ENCODE measurements at regions not wholly inside any gene's neighbourhood (a gene's known extent, or its start where the extent isn't known, plus 50 kb on each side); places are given as distances from the start of the nearest gene placed in this dataset.

DNA sequence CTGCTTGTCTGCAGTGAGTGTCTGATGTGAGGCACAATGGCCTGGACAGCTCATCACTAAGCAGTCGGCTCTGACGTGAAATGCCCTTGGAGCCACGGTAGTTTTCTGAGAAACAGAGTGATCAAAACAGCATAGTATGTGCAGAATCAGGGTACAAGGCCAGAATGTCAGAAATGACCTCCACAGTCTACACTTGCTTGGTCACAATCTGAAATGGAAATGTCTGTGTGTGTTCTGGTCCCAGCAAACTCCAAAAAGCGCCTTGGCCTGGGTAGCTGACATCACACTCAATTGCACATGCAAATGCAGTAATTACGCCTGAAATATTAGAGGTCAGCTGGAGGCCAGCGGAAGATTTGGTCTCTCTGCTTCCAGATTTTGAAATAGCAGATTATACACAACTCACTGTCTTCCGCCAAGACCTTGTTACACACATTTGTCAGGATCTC, 95.4 kb downstream of the CTAGE1 start:
- no peak for DNase-seq
- Mint-ChIP-seq H3K4me3 (no peak overlapping the region), H3K4me1 (peaks cover 11 to 14% of the 10 kb centered on the region in 2 experiments), H3K27me3 (ENCODE audit: low read depth) (peaks cover 31% of the 10 kb centered on the region), H3K9me3 (peaks cover 0 to 3% of the 10 kb centered on the region in 2 experiments; a peak in 1 of 5 replicates), H3K27ac (no peak overlapping the region), H3K36me3 (ENCODE audit: insufficient read depth in 1 of 3, low read depth in 3 of 3) (no peaks in the 10 kb centered on the region)
- no peak overlapping the region for H3K14ac ChIP-seq (ENCODE audit: insufficient read depth, low read length)
- no peaks in the 10 kb centered on the region for H3K9me3 ChIP-seq (ENCODE audit: control insufficient read depth, low read depth, low read length)
- H2BK12ac ChIP-seq (ENCODE audit: insufficient read length, low read depth, low read length): no peak overlapping the region
- no peak overlapping the region for H2AFZ ChIP-seq (ENCODE audit: low read length)
- WGBS (ENCODE audit: extremely low coverage, insufficient read length, low lambda C conversion rate): no CpG with 5 or more reads among the region's 7 CpGs
- no peak overlapping the region for H2BK5ac ChIP-seq (ENCODE audit: insufficient read length, low read length)
- no peak overlapping the region for H2BK120ac ChIP-seq (ENCODE audit: low read depth, low read length, poor library complexity, severe bottlenecking)
- H3K27ac ChIP-seq (ENCODE audit: insufficient read length, low read depth, low read length): no peak overlapping the region
- H3K23ac ChIP-seq (ENCODE audit: insufficient read length, low read depth, low read length): no peak overlapping the region
- H3K9ac ChIP-seq (ENCODE audit: extremely low read depth, insufficient read length, low read length): no peak overlapping the region
- H3K23me2 ChIP-seq (ENCODE audit: insufficient read length, low read depth, low read length, poor library complexity, severe bottlenecking): no peaks in the 10 kb centered on the region
- no peaks in the 10 kb centered on the region for H4K20me1 ChIP-seq (ENCODE audit: control insufficient read depth, insufficient read depth, insufficient read length)
- no peaks in the 10 kb centered on the region for H3K27me3 ChIP-seq (ENCODE audit: insufficient read depth, low read length)
- TF ChIP-seq, protein P1, sequence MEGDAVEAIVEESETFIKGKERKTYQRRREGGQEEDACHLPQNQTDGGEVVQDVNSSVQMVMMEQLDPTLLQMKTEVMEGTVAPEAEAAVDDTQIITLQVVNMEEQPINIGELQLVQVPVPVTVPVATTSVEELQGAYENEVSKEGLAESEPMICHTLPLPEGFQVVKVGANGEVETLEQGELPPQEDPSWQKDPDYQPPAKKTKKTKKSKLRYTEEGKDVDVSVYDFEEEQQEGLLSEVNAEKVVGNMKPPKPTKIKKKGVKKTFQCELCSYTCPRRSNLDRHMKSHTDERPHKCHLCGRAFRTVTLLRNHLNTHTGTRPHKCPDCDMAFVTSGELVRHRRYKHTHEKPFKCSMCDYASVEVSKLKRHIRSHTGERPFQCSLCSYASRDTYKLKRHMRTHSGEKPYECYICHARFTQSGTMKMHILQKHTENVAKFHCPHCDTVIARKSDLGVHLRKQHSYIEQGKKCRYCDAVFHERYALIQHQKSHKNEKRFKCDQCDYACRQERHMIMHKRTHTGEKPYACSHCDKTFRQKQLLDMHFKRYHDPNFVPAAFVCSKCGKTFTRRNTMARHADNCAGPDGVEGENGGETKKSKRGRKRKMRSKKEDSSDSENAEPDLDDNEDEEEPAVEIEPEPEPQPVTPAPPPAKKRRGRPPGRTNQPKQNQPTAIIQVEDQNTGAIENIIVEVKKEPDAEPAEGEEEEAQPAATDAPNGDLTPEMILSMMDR (conservative IDR thresholded peaks at IDR 0.05): no peak
- H2BK20ac ChIP-seq (ENCODE audit: low read depth, low read length, poor library complexity, severe bottlenecking): no peak overlapping the region
- H4K8ac ChIP-seq (replicated peaks; ENCODE audit: insufficient read length, low read depth, low read length): no peak overlapping the region
- no peak overlapping the region for H3K56ac ChIP-seq (ENCODE audit: insufficient read length, low read depth, low read length)
- H2BK15ac ChIP-seq (ENCODE audit: low read depth, low read length): no peak overlapping the region
- H3K4me1 ChIP-seq (ENCODE audit: insufficient read depth, low read length): no peaks in the 10 kb centered on the region
- H3T11ph ChIP-seq (ENCODE audit: low read length): no peak overlapping the region
- no peak overlapping the region for H3K18ac ChIP-seq (ENCODE audit: insufficient read length, low read depth, low read length)
- no peak overlapping the region for H3K4me2 ChIP-seq (ENCODE audit: insufficient read depth, insufficient read length, low read length)
- no peak overlapping the region for H3K4ac ChIP-seq (ENCODE audit: low read depth, low read length)
- no peaks in the 10 kb centered on the region for H3K79me2 ChIP-seq (ENCODE audit: insufficient read depth, low read length)
- no peak overlapping the region for H4K5ac ChIP-seq (ENCODE audit: insufficient read length, low read depth, low read length)
- H4K91ac ChIP-seq (ENCODE audit: insufficient read length, low read depth, low read length): no peak overlapping the region
- H2AK5ac ChIP-seq (ENCODE audit: insufficient read length, low read length): no peak overlapping the region
- H3K79me1 ChIP-seq (ENCODE audit: insufficient read depth, low read depth, low read length, poor library complexity, severe bottlenecking): no peaks in the 10 kb centered on the region
